Gastrocnemius medialis (tissue), 4 donors: ENCODE measurements at regions not wholly inside any gene's neighbourhood (a gene's known extent, or its start where the extent isn't known, plus 50 kb on each side); places are given as distances from the start of the nearest gene placed in this dataset.

Source experiments
- ATAC-seq, 2 donors: fragments of 150-250 bp; one replicate each; pipeline ENCODE4 v1.9.1; 2016
- DNase-seq, 2 donors: peaks; one replicate each; pipeline ENCODE4 v3.0.0-alpha.2; 2019
- H3K27ac ChIP-seq, 4 donors: fragments of 200-600 bp; sonication (generic); 1 replicate in 1 of 4; 2 replicates in 3 of 4; pipeline ENCODE4 v1.5.1; 2016 to 2018; ENCODE audit warnings: mild to moderate bottlenecking in 2 of 4, moderate library complexity in 1 of 4
- H3K27me3 ChIP-seq, 3 donors: fragments of 200-600 bp; sonication (generic) in 2 of 3; 1 replicate in 1 of 3; 2 replicates in 2 of 3; pipeline versions ENCODE4 v1.5.1 to v1.6.0; 2016 to 2019; ENCODE audit warnings: mild to moderate bottlenecking in 1 of 3, moderate library complexity in 1 of 3
- H3K36me3 ChIP-seq, 2 donors: fragments of 200-600 bp; sonication (generic) in 1 of 2; one replicate each; pipeline ENCODE4 v1.5.1; 2017 to 2018
- H3K4me1 ChIP-seq, 2 donors: fragments of 200-600 bp; sonication (generic) in 1 of 2; one replicate each; pipeline ENCODE4 v1.5.1; 2016 to 2017; ENCODE audit warnings: mild to moderate bottlenecking in 2 of 2
- H3K4me3 ChIP-seq, 4 donors: fragments of 200-600 bp; sonication (generic) in 3 of 4; 1 replicate in 1 of 4; 2 replicates in 3 of 4; pipeline ENCODE4 v1.5.1; 2016 to 2019; ENCODE audit warnings: mild to moderate bottlenecking in 2 of 4
- H3K9me3 ChIP-seq, 3 donors: fragments of 200-600 bp; sonication (generic) in 2 of 3; 1 replicate in 1 of 3; 2 replicates in 2 of 3; pipeline ENCODE4 v1.5.1; 2016 to 2019
- CTCF ChIP-seq, 5 experiments: fragments of 450-650 bp in 3 of 5; fragments of 200-600 bp in 2 of 5; sonication (generic) in 2 of 5; IDR thresholded peaks in 4 of 5; conservative IDR thresholded peaks in 1 of 5; 1 replicate in 4 of 5; 2 replicates in 1 of 5; pipeline ENCODE4 v1.5.1; 2016 to 2019; ENCODE audit warnings: antibody characterized with exemption in 5 of 5, mild to moderate bottlenecking in 3 of 5, moderate library complexity in 3 of 5
- POLR2A ChIP-seq, 2 donors: fragments of 450-650 bp; IDR thresholded peaks; one replicate each; pipeline ENCODE4 v1.6.1; 2017; ENCODE audit warnings: antibody characterized with exemption in 2 of 2, mild to moderate bottlenecking in 2 of 2, moderate library complexity in 2 of 2
- in situ Hi-C, 4 donors: fragments of 200-750 bp; cut with MboI; loops; one replicate each; pipeline versions ENCODE4 v1.15.0 to v1.8.0; 2017; ENCODE audit warnings: low sequenced_read_pairs in 4 of 4
- intact Hi-C: fragments of 100-400 bp; cut with DNase I; formaldehyde crosslinking; loops from one replicate; pipeline ENCODE4 v1.15.1; 2023; ENCODE audit warnings: low total_unique reads

- Histone ChIP-seq H3K27ac (no peak overlapping the region), H3K9me3 (no peaks in the 10 kb centered on the region), H3K4me1 (no peaks in the 10 kb centered on the region), H3K27me3 (no peaks in the 10 kb centered on the region), H3K4me3 (no peak overlapping the region), H3K36me3 (no peaks in the 10 kb centered on the region)
- no peak for DNase-seq
- intact Hi-C loops: no loop called here
- in situ Hi-C loops: loop anchor here in 2 of 4 donors (25.0 kb wide), 2 partner anchors 290 to 710 kb away; no protein-coding TSS in a partner anchor
- TF ChIP-seq CTCF (IDR thresholded peaks at IDR 0.05 in 4 of 5, conservative IDR thresholded peaks at IDR 0.05 in 1 of 5) (no peak), POLR2A (IDR thresholded peaks at IDR 0.05) (no peak)
- no peak for ATAC-seq
Observed at GRCh38 chr6:55997223-55997874, 122.0 kb upstream of the BMP5 start.

- in situ Hi-C loops (loop anchor here in 2 of 4 donors (25.0 kb wide), 2 partner anchors 293 to 707 kb away; no protein-coding TSS in a partner anchor), intact Hi-C loops (no loop called here)
Observed at GRCh38 chr6:55994531-55994930, 119.1 kb upstream of the BMP5 start.

GRCh38 chr6:55993418-55993817 is 118.0 kb upstream of the BMP5 start:
- in situ Hi-C loops (loop anchor here in 2 of 4 donors (25.0 kb wide), 2 partner anchors 294 to 706 kb away; no protein-coding TSS in a partner anchor), intact Hi-C loops (no loop called here)
- no peak for ATAC-seq
- Histone ChIP-seq H3K4me1 (no peaks in the 10 kb centered on the region), H3K9me3 (no peaks in the 10 kb centered on the region), H3K36me3 (no peaks in the 10 kb centered on the region), H3K27me3 (no peaks in the 10 kb centered on the region), H3K27ac (no peak overlapping the region), H3K4me3 (no peak overlapping the region)
- no peak for DNase-seq
- TF ChIP-seq CTCF (IDR thresholded peaks at IDR 0.05 in 4 of 5, conservative IDR thresholded peaks at IDR 0.05 in 1 of 5): no peak
- TF ChIP-seq POLR2A (IDR thresholded peaks at IDR 0.05): no peak

More at GRCh38 chr6:55994531-55994930, 119.1 kb upstream of the BMP5 start:
- Histone ChIP-seq H3K4me3 (no peak overlapping the region), H3K9me3 (no peaks in the 10 kb centered on the region), H3K27me3 (no peaks in the 10 kb centered on the region), H3K4me1 (no peaks in the 10 kb centered on the region), H3K27ac (no peak overlapping the region), H3K36me3 (no peaks in the 10 kb centered on the region)
- TF ChIP-seq POLR2A (IDR thresholded peaks at IDR 0.05) (no peak), CTCF (IDR thresholded peaks at IDR 0.05 in 4 of 5, conservative IDR thresholded peaks at IDR 0.05 in 1 of 5) (no peak)
- DNase-seq (no peak), ATAC-seq (no peak)

GRCh38 chr6:55992546-55992945 is 117.2 kb upstream of the BMP5 start:
- no peak for ATAC-seq
- H3K27me3 ChIP-seq: no peaks in the 10 kb centered on the region
- DNase-seq: no peak
- no peaks in the 10 kb centered on the region for H3K36me3 ChIP-seq
- intact Hi-C loops (no loop called here), in situ Hi-C loops (loop anchor here in 2 of 4 donors (25.0 kb wide), 2 partner anchors 295 to 705 kb away; no protein-coding TSS in a partner anchor)
- no peak overlapping the region for H3K27ac ChIP-seq
- H3K4me3 ChIP-seq: no peak overlapping the region
- H3K9me3 ChIP-seq: no peaks in the 10 kb centered on the region
- no peaks in the 10 kb centered on the region for H3K4me1 ChIP-seq
- no peak for TF ChIP-seq CTCF (IDR thresholded peaks at IDR 0.05 in 4 of 5, conservative IDR thresholded peaks at IDR 0.05 in 1 of 5)
- no peak for TF ChIP-seq POLR2A (IDR thresholded peaks at IDR 0.05)
